ENCODE measurements at regions not wholly inside any gene's neighbourhood (a gene's known extent, or its start where the extent isn't known, plus 50 kb on each side); places are given as distances from the start of the nearest gene placed in this dataset.
"Not testable (repeated sequence)": the region's sequence is repeated elsewhere in the genome, so short reads cannot be mapped to it uniquely, and the experiment has no call there.

DNA sequence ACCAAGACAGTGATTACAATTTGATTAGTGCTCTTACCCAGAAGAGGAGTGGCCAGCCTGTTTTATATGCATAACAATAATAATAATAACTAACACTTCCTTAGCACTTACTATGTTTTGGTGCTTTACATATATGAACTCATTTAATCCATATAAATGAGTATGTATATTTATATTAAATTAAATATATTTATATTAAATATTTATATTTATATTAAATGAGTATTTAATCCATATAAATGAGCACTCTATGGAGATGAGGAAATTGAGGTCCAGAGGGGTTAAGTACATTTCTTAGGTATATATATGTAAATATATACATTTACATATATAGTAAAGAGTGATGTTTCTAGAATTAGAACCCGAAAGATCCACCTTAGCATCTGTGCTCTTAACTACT is 673.9 kb upstream of the ACVR2A start:
- DNase-seq = no peak

DNA sequence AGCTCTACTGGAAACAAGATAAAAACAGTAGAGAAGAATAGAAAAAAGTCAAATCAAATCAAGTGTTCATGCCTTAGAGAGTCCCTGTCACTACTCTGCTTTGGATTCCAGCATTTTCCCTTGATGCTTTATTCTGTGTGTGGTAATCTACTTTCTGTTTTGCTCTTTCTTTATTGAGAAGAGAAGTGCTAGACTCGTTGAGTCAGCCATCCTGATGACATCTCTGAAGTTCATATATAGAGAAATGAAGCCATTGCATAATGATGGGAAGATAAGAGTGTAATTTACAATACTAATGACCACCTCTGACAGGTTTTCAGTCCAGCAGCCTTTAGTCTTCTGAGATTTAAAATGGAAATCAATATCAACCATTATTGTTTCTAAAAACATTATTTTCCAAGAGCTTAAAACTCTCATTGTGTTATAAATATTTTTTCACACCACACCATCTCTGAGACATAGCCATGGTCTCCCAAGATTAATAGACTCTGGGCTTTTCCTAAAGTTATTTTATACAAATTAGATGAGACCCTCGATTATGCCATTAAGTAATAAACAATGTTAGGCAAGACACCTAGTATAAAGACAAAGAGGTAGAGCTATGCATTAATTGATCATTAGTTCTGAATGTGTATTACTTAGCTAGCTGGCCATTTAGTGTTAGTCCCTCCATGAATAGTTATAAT is 679.0 kb upstream of the ACVR2A start:
- DNase-seq = no peak

GRCh38 chr2:147164563-147164962 is 680.3 kb upstream of the ACVR2A start:
- DNase-seq = no peak

DNA sequence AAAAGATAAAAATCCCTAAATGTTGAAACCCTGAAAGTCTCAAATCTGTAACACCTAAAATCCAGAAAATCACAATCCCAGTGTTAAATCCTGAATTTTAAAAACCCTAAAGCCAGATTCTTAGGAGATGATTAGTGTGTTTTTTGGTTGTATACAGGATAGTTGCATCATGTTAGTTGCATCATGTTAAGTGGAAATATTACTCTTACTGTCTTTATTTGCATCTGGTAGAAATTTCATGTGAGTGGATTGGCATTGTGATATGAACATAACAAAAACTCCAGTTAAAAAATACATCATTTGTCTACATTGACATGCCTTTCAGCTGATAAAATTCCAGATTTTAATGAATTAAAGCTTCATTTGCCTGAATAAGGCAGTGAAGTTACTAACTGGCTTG is 683.1 kb upstream of the ACVR2A start:
- DNase-seq = no peak

DNA sequence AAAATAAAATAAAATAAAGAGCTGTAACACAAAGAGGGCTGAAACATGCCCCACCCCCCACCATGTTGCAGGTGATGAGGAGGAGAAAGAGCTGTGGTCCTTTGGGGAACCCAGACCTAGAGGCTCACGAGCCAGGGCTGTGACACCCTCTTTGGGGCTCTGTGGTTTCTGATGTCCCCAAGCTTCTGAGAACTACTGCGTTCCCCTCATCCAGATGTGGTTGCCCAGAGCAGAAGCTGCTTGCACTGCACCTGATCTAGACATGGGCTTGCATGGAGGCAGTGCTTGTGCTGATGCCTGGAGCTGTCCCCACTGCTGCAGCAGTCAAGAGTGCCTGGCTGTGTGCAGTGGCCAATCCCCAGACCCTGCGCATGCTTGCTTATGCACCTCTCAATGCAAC is 687.9 kb upstream of the ACVR2A start:
- no peak for DNase-seq

DNA sequence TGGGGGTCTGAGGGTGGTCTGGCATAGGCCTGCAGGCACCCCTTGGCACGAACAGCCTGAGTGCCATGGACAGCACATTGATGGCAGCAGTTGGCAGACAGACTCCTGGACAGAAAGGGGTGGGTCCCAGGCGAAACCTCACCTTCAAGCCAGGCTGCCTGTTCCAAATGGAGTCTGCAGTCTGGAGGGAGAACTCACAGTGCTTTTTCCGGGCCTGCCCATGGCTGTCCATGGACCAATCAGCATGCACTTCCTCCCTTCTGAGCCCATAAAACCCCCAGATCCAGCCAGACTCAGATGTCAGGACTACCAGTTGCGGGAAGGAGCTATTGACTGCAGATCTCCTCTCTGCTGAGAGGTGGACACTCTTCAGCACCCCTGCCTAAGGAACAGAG is 694.6 kb upstream of the ACVR2A start:
- DNase-seq = no peak

DNA sequence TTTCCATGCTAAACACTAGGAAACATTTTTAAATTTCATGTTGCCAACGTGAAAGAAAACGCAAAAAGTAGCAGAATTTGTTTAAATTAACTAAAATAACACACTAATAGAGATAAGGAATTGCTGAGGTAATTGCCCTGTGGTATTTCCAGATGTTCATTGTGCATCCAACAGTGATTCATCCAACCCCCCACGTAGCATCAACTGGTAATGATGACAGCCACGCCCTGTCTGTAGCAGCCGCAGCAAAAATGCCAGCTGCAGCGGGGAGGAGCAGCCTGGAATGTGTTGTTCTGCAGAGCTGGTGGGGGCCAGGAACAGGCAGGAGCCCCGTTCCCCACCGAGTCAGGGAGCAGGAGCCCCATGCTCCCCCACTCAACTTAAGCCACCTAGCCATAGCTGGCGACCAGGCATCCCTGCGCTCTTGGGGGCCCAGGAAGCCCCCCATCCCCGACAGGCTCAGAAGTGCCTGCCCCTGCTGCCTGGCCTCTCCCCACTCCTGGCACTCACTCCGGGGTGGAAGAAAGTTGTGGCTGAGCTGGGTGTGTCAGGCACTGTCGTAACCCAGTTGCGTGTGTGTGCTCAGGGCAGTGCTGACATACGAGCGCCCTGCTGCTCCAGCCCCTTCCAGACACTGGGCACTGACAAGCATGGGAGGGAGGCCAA is 695.1 kb upstream of the ACVR2A start:
- DNase-seq = no peak

- no peak for DNase-seq
These were observed 697.0 kb upstream of the ACVR2A start for GRCh38 chr2:147147802-147148201.

GRCh38 chr2:147141930-147142329 is 702.9 kb upstream of the ACVR2A start:
- no peak for DNase-seq

DNA sequence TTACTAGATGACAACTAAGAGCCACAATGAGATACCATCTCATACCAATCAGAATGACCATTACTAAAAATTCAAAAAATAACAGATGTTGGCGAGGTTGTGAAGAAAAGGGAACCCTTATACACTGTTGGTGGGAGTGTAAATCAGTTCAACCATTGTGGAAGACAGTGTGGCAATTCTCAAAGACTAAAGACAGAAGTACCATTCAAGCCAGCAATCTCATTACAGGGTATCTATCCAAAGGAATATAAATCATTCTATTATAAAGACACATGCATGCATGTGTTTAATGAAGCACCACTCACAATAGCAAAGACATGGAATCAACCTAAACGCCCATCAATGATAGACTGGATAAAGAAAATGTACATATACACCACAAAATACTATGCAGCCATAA is 705.1 kb upstream of the ACVR2A start:
- not testable (repeated sequence) for DNase-seq

DNA sequence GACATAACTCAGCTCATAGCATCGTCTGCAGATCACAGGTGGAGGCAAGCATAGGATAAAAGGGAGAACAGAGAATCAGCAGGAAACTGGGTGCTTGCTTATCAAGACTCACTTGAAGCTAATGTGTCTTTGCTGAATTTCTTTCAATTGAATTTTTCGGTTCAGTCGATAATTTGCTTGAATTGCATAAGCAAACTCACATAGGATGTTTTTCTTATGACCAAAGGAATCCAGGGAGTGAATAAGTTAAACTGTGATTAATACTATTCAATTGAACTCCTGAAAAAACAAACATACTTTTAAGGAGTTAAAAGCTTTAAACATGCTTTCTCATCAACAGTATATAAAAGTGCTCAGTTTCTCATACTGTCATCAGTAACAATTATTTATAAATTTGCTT is 707.1 kb upstream of the ACVR2A start:
- DNase-seq = no peak

- peak; percentile 72 for DNase-seq
These were observed 709.5 kb upstream of the ACVR2A start for GRCh38 chr2:147135376-147135775.

GRCh38 chr2:147133286-147133908 is 711.4 kb upstream of the ACVR2A start:
- DNase-seq = peak; percentile 72

DNA sequence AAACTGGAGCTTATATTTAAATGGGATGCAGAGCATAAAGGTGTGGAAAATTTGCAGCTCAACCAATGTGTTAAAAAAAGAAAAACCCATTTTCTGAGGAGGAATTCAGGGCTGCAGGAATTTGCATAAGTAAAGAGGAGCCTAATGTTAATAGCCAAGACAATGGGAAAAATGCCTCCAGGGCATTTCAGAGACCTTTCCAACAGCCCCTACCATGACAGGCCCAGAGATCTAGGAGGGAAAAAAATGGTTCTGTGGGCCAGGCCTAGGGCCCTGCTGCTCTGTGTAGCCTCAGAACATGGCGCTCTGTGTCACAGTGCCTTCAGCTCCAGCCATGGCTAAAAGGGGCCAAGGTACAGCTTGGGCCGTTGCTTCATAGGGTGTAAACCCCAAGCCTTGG is 719.7 kb upstream of the ACVR2A start:
- no peak for DNase-seq

DNA sequence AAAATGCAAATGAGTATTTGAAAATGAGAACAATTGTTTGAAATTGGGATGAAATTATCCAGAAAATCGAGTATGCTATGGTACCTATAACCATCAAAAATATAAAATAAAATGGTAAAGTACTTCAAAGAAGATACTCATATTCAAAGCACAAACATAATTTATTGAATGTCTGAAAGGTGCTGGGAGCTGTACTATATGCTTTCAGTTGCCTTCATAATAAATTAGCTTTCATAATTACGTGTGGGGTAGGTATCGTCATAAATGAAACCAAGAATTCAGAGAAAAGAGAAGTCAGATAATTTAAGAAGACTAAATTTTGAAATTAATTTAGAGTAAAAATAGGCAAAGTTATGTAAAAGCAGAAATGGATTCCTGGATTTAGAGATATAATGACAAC is 721.9 kb upstream of the ACVR2A start:
- DNase-seq = no peak

DNA sequence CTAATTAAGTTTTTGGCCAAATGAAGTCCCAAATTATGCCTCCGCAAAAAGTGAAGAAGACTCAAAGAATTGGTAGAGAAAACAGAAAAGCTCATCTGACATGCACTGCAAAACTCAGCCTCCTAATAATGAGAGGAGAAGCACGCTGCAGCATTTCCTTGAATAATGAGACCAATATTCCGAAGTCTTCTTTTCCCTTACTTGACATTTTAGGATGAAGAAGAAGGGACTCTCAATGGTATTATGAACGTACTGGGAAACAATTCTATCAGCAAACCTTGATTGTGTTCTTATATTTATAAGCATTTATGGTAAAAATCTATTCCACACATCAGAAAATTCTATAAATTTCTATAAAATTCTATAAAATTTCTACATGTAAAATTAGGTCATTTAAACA is 733.9 kb upstream of the ACVR2A start:
- no peak for DNase-seq

- DNase-seq = no peak
These were observed 734.5 kb upstream of the ACVR2A start for GRCh38 chr2:147110317-147110716.

DNA sequence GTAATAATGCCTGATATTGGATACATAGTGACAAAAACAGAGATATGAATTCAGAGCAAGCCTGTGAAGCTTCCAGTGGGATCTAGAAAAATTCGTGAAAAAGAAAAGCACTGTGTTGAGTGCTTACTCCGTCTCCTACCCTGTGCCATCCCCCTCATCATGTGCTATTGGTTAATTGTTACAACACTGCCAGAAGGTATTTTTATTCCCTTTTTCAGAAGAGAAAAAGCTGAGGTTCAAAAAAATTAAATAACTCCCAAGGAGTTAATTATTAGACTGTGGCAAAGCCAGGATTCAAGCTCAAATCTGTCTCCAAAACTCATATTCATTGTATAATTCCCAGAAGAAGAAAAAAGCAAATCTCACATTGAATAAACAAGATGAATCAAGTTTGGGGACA is 735.5 kb upstream of the ACVR2A start:
- no peak for DNase-seq

DNA sequence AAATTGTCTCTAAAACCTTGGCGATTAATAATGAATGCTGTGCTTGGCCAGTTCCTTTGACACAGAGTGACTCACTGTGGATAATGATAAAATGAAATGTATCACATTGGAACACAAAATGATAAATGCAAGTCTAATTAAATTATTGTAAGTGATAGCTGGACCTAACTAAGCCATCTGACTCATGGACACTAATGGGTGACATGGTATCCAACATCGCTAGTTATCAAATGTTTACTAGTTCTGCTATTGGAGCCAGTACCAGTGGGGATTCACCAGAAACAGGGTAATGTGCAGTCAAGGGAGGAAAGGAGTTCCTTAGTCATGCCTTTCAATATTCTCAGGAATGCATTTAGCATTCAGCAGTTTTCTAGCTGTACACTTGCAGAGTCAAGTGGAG is 736.3 kb upstream of the ACVR2A start:
- DNase-seq = no peak

DNA sequence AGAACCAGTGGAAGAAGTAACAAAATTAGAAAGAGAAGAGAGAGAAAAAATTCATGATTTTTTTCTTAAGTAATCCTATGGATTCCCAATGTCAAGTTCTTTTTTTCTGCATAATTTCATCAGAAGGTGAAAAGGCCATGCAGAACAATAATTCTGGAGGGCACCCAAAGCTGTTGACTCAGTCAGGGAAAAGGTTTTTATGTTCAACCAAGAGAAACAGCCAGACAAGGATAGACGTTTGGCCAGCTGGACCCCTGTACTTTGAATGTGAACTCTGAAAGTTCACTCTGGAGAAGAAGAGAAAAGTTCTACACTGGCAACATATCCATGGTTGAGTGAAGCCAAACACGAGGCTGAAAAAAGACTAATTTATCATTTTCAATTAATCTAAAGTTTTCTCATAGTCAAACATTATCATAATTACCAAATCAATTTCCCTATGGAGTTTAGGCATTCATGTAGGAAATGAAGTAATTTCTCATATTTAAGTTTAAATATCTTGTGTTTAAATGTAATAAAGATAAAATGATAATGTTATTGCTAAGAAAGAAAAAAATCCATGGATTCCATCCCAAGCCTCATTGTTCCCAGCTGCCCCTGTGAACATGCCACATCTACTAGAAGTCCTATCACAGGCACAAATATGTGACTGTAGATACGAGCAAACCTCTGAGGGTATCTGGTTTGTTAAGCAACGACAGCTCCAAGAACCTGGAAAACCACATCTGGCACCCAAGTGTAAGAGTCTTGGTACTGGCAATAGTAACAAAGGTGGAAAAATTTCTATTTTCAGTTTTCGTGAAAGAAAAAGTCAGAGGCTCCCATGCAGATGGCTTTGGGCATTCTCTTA is 742.7 kb upstream of the ACVR2A start:
- no peak for DNase-seq

- DNase-seq = no peak
These were observed 744.3 kb upstream of the ACVR2A start for GRCh38 chr2:147100406-147101035.

- no peak for DNase-seq
These were observed 745.0 kb upstream of the ACVR2A start for GRCh38 chr2:147099845-147100244.

- no peak for DNase-seq
These were observed 745.9 kb upstream of the ACVR2A start for GRCh38 chr2:147098940-147099339.

All from NCI-H2029 (cell line).